Small intestine (tissue), 7 donors: ENCODE measurements at regions not wholly inside any gene's neighbourhood (a gene's known extent, or its start where the extent isn't known, plus 50 kb on each side); places are given as distances from the start of the nearest gene placed in this dataset.
"Not testable (repeated sequence)": the region's sequence is repeated elsewhere in the genome, so short reads cannot be mapped to it uniquely, and the experiment has no call there.

Experiments
- DNase-seq, 2 donors: peaks; one replicate each; pipeline versions ENCODE4 v3.0.0 to v3.0.0-alpha.2; 2013
- FAIRE-seq: peaks from 2 replicates; lab custom pipeline; 2012; peaks lifted over from hg19 to GRCh38; lab: Jason Lieb, UNC
- H3K27ac ChIP-seq, 3 donors: one replicate each; pipeline ENCODE4 v1.5.1; 2013; ENCODE audit warnings: low read length in 2 of 3, mild to moderate bottlenecking in 2 of 3, control low read depth in 1 of 3, inconsistent platforms in 1 of 3, low read depth in 1 of 3, moderate library complexity in 1 of 3
- H3K27me3 ChIP-seq, 3 donors: one replicate each; pipeline ENCODE4 v1.6.1; 2013; ENCODE audit warnings: low read length in 3 of 3, inconsistent platforms in 1 of 3; ENCODE audit not compliant: control insufficient read depth in 3 of 3, insufficient read depth in 3 of 3
- H3K36me3 ChIP-seq, 3 donors: one replicate each; pipeline ENCODE4 v1.6.1; 2013; ENCODE audit warnings: low read length in 3 of 3, inconsistent platforms in 1 of 3, low read depth in 1 of 3, mild to moderate bottlenecking in 1 of 3, moderate library complexity in 1 of 3; ENCODE audit not compliant: control insufficient read depth in 3 of 3, insufficient read depth in 2 of 3
- H3K4me1 ChIP-seq, 3 donors: one replicate each; pipeline ENCODE4 v1.6.1; 2013; ENCODE audit warnings: low read length in 2 of 3, inconsistent platforms in 1 of 3, low read depth in 1 of 3, mild to moderate bottlenecking in 1 of 3, moderate library complexity in 1 of 3; ENCODE audit not compliant: control insufficient read depth in 3 of 3, insufficient read depth in 2 of 3
- H3K4me3 ChIP-seq, 3 donors: one replicate each; pipeline ENCODE4 v1.5.1; 2013; ENCODE audit warnings: low read length in 3 of 3, control low read depth in 1 of 3, inconsistent platforms in 1 of 3, low read depth in 1 of 3, mild to moderate bottlenecking in 1 of 3, moderate library complexity in 1 of 3
- H3K9me3 ChIP-seq, 2 donors: one replicate each; pipeline ENCODE4 v1.6.1; 2013; ENCODE audit warnings: low read depth in 1 of 2, low read length in 1 of 2; ENCODE audit not compliant: control insufficient read depth in 2 of 2, insufficient read depth in 1 of 2
- WGBS, 3 donors: extraction: QIAGEN DNeasy Blood & Tissue Kit; methylation state at CpG; one replicate each; pipeline ENCODE4 v1.1.7; 2013; 5-methylcytosine and 5-hydroxymethylcytosine counted together
- donor health status: healthy with polysubstance abuse.
- donor health status: control.
- donor health status: control.
- donor health status: Bipolar disorder and iron deficiency.
- donor health status: healthy.

DNA sequence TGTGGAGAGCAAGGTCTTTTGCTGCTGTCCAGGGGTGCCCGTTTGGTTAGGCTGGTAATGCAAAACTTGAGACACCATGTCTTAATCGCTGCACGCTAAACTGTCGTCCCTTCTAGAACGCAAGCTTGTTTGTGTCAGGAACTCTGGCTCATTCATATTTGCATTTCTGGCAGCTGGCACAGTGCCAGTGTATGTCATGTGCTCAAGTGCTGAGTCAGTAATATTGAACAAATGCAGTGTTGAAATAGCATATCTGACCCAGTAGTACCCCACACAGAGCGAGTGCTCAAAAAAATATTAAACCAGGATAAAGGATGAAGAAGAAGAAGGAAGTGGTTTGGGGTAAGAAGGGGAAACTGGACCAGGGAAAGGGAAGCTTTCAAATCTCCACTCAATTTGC, 173.4 kb downstream of the ZNF37A start:
- H3K27ac ChIP-seq, DNase-seq, H3K4me3 ChIP-seq, H3K9me3 ChIP-seq, FAIRE-seq, H3K27me3 ChIP-seq, H3K4me1 ChIP-seq, H3K36me3 ChIP-seq: not testable (repeated sequence)
- WGBS, 3 donors: 68 to 79% (median 77%) methylated on average over 6 of the region's 6 CpGs

DNA sequence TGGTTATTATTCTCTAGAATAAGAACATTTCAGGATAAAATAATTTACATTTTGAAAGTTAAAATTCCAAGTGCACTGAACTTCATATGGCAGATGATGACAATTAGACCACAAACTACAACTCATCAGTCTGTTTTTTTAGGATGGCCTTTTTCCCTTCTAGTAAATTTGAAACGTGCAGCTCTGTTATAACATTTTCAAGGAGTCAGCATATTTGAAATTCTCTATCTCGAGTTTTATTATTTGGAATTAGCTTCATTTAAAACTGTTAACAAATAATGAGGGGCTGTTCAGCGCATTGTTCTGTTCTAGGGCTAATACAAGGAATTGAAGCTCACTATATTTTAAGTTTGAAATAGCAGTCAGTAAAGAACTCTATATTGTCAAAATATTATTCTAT, 176.9 kb downstream of the ZNF37A start:
- not testable (repeated sequence) for H3K4me1 ChIP-seq, H3K27ac ChIP-seq, DNase-seq, FAIRE-seq, H3K9me3 ChIP-seq, H3K4me3 ChIP-seq, H3K36me3 ChIP-seq, H3K27me3 ChIP-seq
- 47 to 56% (median 54%) methylated on average over 3 of the region's 3 CpGs for WGBS, 3 donors

DNA sequence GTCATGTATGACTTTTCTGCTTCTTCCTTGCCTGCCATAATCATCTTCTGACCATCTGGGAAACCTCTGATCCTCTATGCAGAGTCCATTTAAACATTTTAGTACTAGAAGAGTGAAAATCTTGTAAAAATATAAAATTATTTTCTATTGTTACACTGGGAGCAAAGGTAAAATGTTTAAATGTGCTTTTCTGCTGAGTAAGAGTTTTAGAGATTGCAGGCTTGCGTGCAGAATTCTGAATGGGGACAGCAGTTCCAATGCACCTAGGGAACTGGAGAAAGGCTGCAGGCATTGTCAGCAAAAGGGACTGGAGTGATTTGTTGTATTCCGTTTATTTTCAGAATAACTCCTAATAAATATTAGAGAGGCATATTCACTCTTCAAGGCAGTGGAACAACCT, 180.7 kb downstream of the ZNF37A start:
- 70 to 82% (median 72%) methylated on average over 2 of the region's 2 CpGs for WGBS, 3 donors
- FAIRE-seq, DNase-seq, H3K4me1 ChIP-seq, H3K27me3 ChIP-seq, H3K27ac ChIP-seq, H3K4me3 ChIP-seq, H3K36me3 ChIP-seq, H3K9me3 ChIP-seq: not testable (repeated sequence)

DNA sequence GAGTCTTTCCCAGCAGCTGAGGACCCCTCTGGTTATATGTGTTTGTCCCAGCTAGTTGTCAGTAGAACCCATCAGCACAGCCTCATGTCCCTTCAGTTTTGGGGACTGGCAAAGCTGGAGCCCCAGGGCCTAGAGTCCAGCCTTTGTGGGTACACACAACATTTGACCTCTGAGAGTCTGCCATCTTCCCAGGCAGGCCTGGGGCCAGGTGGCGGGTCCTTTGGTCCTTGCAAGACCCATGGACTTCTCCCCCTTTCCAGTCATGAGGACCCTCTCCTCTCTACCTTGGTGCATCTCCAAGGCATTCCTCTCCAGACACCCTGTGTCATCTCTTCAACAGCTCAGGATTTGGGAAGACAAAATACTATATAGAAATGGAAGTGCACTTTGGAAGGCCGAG, 198.4 kb downstream of the ZNF37A start:
- 73 to 84% (median 80%) methylated on average over 1 of the region's 2 CpGs for WGBS, 3 donors
- not testable (repeated sequence) for H3K9me3 ChIP-seq, FAIRE-seq

DNA sequence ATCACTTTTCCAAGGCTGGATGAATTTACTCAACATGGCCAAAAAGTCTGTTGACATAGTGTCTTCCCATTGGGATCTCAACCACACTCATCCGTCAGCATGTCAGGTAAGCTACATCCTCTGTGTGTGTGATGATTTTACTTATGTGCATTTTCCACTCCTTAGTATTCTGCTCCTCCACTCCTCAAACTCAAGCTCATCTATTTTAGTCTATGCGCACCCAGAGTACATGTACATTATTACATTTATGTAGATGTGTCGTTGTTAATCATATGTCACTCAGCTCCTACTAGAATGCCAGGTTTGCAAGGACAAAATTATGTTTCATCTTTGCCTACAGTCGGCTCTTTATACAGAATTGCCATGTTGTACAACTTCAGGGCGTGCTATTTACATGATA, 216.0 kb downstream of the ZNF37A start:
- not testable (repeated sequence) for FAIRE-seq, DNase-seq, H3K9me3 ChIP-seq, H3K4me3 ChIP-seq, H3K27ac ChIP-seq, H3K4me1 ChIP-seq, H3K27me3 ChIP-seq, H3K36me3 ChIP-seq
- WGBS, 3 donors: 71 to 81% (median 78%) methylated on average over 5 of the region's 5 CpGs

More for the DNA sequence above, 198.4 kb downstream of the ZNF37A start:
- H3K36me3 ChIP-seq, H3K4me1 ChIP-seq, H3K27ac ChIP-seq, H3K4me3 ChIP-seq, H3K27me3 ChIP-seq, DNase-seq: not testable (repeated sequence)

DNA sequence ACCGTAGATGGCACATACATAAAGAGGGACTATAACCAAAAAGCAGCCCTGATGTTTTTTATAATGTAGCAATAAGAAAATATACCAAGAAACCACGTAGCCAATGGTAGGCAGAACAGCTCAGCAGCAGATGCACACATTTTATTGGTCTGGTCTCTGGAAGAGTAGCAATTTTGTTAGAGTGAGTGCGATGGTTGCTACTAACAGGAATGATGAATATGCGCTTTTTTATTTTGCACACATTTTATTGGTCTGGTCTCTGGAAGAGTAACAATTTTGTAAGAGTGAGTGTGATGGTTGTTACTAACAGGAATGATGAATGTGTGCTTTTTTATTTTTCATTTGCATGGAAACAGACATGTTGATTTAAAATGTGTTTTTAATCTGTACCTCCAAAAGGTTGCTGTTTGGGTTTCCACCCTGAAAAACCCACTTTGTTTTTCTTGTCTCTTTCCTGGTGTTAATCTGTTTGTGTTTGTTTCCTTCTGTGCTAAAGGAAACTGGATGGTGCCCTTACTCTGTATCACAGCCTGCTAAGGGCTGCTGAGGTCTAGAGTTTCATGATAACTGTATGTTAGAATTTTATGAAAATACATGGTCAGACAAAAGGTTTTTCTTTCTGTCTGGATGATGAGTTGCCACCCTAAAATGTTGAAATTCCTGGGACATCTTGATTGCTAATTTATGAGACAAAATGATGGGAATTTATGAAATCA, 221.1 kb downstream of the ZNF37A start:
- FAIRE-seq, DNase-seq, H3K27me3 ChIP-seq, H3K27ac ChIP-seq, H3K4me3 ChIP-seq, H3K9me3 ChIP-seq, H3K4me1 ChIP-seq, H3K36me3 ChIP-seq: not testable (repeated sequence)
- WGBS, 3 donors: 75 to 78% (median 76%) methylated on average over 4 of the region's 4 CpGs

DNA sequence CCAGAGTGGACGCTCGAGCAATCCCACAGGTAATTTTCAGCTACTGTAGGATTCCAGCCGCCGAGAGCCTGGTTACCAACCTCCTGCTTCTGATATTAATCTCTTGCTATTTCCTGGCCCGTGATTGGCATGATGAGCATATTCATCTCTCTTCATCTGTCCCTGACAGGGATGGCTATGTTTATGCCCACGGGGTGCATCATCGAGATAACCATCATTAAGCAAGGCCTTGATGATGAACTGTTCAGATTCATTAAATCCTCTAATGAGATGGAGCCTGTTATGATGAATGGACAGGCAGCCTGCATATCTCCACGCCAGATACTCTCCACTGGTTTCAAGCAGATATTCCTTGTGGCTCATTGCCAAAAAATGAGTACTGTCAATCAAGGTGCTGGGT, 227.3 kb downstream of the ZNF37A start:
- DNase-seq: not testable (repeated sequence)

DNA sequence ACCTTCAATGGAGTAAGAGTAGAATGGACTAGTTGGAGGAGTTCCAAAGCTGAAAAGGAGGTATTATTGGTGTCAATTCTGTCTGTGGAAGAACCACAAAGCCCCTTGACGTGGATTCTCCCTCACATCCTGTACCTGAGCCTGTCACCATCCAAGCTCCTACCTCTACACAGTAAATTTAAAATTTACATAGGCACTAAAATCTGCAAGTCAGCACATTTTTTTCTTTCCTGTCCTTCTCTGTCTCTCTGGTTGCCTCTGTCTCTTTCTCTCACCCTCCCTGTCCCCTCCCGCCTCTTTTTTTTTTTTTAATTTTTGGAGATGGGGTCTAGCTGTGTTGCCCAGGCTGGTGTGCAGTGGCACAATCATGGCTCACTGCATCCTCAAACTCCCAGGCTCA, 236.2 kb downstream of the ZNF37A start:
- not testable (repeated sequence) for H3K4me3 ChIP-seq, FAIRE-seq, H3K27ac ChIP-seq, H3K36me3 ChIP-seq, H3K27me3 ChIP-seq, H3K9me3 ChIP-seq, DNase-seq, H3K4me1 ChIP-seq
- 56 to 67% (median 58%) methylated on average over 2 of the region's 2 CpGs for WGBS, 3 donors

More for the DNA sequence above, 227.3 kb downstream of the ZNF37A start:
- H3K9me3 ChIP-seq, H3K27me3 ChIP-seq, H3K4me1 ChIP-seq, FAIRE-seq, H3K27ac ChIP-seq, H3K36me3 ChIP-seq, H3K4me3 ChIP-seq: not testable (repeated sequence)
- 83 to 85% (median 83%) methylated on average over 8 of the region's 8 CpGs for WGBS, 3 donors

DNA sequence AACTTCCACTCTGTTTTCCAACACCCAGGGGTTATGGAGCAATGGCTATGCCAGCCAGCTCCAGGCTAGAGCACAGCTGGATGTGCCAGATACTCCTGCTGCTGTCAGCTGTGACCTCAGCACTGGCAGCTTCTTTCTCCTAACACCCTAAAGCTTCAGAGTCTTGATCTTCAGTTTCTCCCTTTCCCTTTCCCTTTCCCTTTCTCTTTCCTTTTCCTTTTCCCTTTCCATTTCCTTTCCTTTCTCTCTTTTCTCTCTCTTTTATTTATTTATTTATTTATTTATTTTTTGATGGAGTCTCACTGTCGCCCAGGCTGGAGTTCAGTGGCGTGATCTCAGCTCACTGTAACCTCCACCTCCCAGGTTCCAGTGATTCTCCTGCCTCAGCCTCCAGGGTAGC, 237.0 kb downstream of the ZNF37A start:
- not testable (repeated sequence) for H3K36me3 ChIP-seq, H3K9me3 ChIP-seq, H3K27me3 ChIP-seq, DNase-seq, H3K27ac ChIP-seq, FAIRE-seq, H3K4me3 ChIP-seq, H3K4me1 ChIP-seq
- 78 to 96% (median 82%) methylated on average over 2 of the region's 2 CpGs for WGBS, 3 donors
